Inferior parietal cortex (tissue), 1 donor: ENCODE measurements at regions not wholly inside any gene's neighbourhood (a gene's known extent, or its start where the extent isn't known, plus 50 kb on each side); places are given as distances from the start of the nearest gene placed in this dataset.
A peak's percentile ranks its signal among the peaks of the same experiment; 100 is the strongest.

ENCODE experiments used
- DNase-seq: peaks from one replicate; pipeline ENCODE4 v3.0.0-alpha.2; 2016; ENCODE audit errors: extremely low spot score

DNA sequence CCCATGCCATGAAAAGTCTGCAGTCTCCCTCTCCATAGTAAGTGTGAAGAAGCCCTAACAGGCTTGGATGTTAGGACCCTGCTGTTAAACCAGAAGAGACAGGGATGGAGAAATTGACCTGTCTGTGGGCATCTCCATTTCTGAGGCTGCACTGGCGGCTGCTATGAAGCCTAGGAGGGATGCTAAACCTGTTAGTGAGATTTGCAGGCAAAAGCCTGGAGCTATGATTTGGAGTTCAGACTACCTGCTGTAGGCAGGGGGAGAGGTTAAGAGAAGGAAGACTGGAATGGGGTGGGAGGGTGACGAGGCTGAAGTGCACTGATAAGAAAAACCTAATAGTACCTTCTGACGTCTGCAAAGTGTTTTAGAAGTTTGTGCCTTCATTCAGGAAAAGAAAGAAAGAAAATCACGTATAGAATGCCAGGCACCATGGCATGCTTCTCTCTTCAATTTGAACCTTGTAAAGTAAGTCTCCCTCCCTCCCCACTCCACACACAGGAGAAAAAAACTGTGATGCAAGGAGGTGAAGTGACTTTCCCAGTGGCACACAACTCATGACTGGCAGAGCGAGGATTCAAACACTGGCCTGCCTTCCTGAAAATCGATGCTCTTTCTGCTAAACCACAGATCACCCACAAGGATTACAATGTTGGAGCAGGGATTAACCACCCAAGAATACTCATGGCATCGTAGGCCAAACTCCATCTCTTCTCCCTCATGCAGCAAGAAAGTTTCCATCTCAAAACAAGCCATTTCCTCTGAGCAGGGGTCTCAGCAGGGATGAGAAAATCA lies 98.5 kb upstream of the PKDCC start:
- no peak for DNase-seq

- DNase-seq = no peak
Measured at GRCh38 chr2:41949883-41950665, 97.7 kb upstream of the PKDCC start.

DNA sequence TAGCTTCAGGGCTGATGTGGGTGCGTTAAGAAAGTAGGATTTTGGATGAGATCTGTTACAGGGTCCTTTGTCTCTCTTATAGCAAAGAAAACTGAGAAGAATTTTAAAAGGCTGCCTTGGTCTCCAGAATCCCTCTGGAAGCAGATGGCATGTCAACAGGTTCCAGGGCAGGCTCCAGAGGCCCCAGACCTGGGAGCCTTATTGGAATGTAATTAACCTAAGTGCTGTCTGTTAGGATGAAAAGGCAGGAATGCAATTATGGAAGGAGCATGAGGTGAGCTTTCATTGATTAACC lies 97.2 kb upstream of the PKDCC start:
- no peak for DNase-seq

- DNase-seq = no peak
Measured at GRCh38 chr2:41954304-41955291, 93.2 kb upstream of the PKDCC start.

DNA sequence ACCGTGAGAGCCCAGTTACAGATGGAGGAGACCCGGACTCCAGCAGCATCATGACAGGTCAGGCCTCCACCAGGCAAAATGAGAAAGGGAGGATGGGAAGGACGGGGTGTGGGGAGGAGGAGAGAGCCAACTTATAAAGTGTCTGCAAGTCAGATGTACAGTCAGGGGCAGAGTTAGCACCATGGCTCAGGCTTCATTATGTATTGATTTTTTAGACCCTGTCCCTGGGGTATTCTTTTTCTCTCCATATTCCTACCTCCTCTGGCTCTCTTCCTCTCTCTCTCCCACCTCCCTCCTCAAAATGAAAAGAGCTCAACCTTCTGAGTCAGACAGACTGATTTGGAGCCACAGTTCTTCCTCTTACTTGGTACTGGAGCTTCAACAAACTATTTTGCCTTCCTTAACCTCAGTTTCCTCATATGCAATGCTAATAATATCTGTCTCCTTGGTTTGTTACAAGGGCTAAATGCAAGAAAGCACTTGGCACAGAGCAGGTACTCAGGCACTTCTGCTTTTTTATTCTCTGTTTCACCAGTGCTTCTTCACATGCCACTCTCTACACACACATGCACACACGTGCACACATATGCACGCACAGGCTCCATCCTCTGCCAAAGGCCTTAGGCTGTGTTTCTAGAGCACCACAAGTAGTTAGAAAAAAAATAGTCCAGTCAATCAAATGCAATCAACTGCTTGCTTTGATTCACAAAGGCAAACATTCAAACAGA lies 92.3 kb upstream of the PKDCC start:
- no peak for DNase-seq

DNA sequence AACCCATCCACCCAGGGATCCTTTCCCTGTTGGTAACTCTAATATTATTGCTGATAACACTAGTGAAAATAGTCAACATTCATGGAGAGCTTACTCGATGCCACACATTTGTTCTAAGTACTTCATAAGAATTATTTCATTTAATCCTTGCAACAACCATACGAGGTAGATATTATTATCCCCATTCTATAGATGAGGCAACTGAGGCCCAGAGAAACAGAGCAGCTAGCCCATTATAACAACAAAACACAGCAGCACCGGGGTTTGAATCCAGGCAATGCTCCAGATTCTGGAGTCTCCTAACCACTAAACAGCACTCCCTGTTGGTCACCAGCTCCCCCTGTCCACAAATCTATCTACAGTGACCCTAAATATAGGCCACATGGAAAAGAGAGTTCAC lies 90.4 kb upstream of the PKDCC start:
- DNase-seq = no peak

- DNase-seq = no peak
Measured at GRCh38 chr2:41958251-41958650, 89.6 kb upstream of the PKDCC start.

GRCh38 chr2:41958775-41959174 lies 89.0 kb upstream of the PKDCC start:
- no peak for DNase-seq

DNA sequence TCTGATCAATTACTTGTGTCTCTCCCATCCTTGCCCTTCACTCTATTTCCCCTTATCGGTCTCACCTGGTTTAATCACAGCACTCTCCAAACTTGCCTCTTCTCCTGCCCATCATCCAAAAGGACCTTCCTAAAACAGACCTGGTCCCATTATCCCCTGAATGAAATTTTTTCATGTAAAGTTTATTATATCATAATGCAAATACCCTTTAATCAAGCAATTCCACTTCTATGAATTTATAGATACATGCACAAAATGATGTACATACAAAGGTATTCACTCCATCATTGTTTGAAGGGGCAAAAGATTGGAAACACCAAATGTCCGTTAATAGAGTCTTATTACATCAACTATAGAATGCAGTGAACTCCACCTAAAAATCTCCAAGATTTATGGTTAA lies 88.1 kb upstream of the PKDCC start:
- no peak for DNase-seq

DNA sequence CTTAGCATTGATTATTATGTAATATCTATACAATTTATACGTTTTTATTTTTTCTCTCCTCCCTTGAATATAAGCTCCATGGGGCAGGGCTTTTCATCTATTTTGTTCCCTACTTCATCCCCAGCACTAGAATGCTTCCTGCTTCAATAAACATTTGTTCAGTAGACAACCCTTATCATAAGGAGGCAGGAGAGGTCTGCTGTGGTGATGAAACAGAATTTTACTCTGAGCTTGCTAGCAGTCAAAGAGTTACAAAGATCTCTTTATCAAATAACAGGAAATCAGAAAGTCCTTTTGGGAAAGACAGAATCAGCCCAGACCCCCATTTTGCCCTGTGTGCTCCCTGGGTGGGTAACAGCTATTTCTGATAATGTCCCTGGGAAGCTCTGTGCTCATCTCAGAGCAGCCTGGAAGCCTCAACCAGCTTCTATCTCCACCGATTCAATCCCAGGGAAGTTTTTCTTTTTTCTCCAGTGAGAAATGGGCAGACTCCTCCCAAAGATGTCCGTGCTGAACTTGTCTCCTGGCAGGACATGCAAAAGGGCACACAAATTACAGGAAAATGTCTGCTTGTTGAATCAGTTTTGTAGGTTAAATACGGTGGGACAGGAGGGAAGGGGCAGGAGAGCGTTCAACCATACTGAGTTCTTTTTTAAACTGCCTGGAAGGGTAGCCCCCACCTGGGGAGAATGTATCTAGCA lies 84.7 kb upstream of the PKDCC start:
- DNase-seq = no peak

GRCh38 chr2:41963661-41964525 lies 83.9 kb upstream of the PKDCC start:
- DNase-seq = no peak

GRCh38 chr2:41965173-41965908 lies 82.5 kb upstream of the PKDCC start:
- no peak for DNase-seq

- DNase-seq = no peak
Measured at GRCh38 chr2:41965909-41966295, 81.9 kb upstream of the PKDCC start.

DNA sequence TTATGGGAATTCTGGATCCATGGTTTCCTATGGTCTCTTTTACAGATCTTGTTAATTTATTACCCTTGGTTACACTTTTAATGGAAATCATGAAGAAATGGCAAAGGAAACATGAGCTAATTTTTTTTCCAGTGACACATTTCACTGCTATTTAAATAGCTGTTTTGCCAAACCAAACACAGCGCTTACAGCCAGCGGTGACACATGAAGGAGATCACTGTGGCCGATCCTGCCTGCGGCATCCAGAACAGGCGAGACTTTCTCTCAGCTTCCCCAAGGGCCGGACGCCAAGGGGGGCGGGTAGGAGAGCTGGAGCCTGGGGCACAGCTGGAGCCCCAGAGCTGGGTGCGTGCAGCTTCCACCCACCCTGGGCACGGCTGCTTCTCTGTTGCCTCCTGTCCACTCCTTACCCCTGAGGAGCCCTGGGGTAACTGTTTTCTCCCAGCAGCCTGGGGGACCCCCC lies 81.4 kb upstream of the PKDCC start:
- peak; percentile 78 for DNase-seq

DNA sequence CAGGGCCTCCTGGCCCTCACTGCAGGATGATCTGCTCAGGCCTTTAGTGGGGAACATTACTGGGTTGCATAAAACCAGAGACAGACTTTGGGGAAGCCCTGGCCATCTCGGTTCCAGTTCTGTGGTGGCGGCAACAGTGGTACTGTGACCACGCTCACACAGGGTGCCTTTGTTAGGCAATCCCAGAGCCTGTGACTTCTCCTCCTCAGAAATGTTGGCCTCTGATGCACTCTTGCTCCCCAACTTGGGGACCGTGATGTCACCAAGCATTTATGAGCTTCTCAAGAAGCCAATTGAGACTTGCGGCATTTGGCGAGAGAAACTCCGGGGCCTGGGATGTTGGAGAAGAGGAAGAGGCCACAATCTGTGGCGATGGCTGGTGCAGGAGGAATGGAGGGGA lies 80.9 kb upstream of the PKDCC start:
- peak; percentile 55 for DNase-seq

- DNase-seq = no peak
Measured at GRCh38 chr2:41967476-41968181, 80.2 kb upstream of the PKDCC start.

GRCh38 chr2:41968182-41968578 lies 79.6 kb upstream of the PKDCC start:
- no peak for DNase-seq

GRCh38 chr2:41970988-41971660 lies 76.7 kb upstream of the PKDCC start:
- DNase-seq = no peak
